Tibial artery (tissue), 4 donors: ENCODE measurements at regions not wholly inside any gene's neighbourhood (a gene's known extent, or its start where the extent isn't known, plus 50 kb on each side); places are given as distances from the start of the nearest gene placed in this dataset.

ENCODE experiments used
- DNase-seq, 2 donors: peaks; one replicate each; pipeline ENCODE4 v3.0.0-alpha.2; 2019
- H3K27ac ChIP-seq, 2 donors: fragments of 200-600 bp; sonication (generic) in 1 of 2; 1 replicate in 1 of 2; 2 replicates in 1 of 2; pipeline ENCODE4 v1.5.1; 2018 to 2019; ENCODE audit warnings: mild to moderate bottlenecking in 1 of 2
- H3K27me3 ChIP-seq, 2 donors: fragments of 200-600 bp; sonication (generic) in 1 of 2; one replicate each; pipeline versions ENCODE4 v1.5.1 to v1.6.0; 2016 to 2019
- H3K36me3 ChIP-seq, 3 donors: fragments of 200-600 bp; sonication (generic) in 2 of 3; one replicate each; pipeline ENCODE4 v1.5.1; 2016 to 2019; ENCODE audit warnings: mild to moderate bottlenecking in 2 of 3
- H3K4me1 ChIP-seq, 4 donors: fragments of 200-600 bp; sonication (generic) in 2 of 4; 1 replicate in 3 of 4; 2 replicates in 1 of 4; pipeline ENCODE4 v1.5.1; 2016 to 2019
- H3K4me3 ChIP-seq, 2 donors: fragments of 200-600 bp; sonication (generic) in 1 of 2; 1 replicate in 1 of 2; 2 replicates in 1 of 2; pipeline ENCODE4 v1.5.1; 2018 to 2019; ENCODE audit warnings: mild to moderate bottlenecking in 2 of 2
- H3K9me3 ChIP-seq, 3 donors: fragments of 200-600 bp; sonication (generic) in 1 of 3; one replicate each; pipeline ENCODE4 v1.5.1; 2016 to 2019
- CTCF ChIP-seq, 2 experiments: fragments of 200-600 bp in 1 of 2; fragments of 450-650 bp in 1 of 2; IDR thresholded peaks; one replicate each; pipeline ENCODE4 v1.5.1; 2017 to 2019; ENCODE audit warnings: antibody characterized with exemption in 2 of 2, mild to moderate bottlenecking in 1 of 2, moderate library complexity in 1 of 2
- intact Hi-C: fragments of 100-400 bp; cut with DNase I; formaldehyde crosslinking; loops from one replicate; pipeline ENCODE4 v1.15.0; 2023; ENCODE audit warnings: low total_unique reads

- intact Hi-C loops, result no loop called here
- Histone ChIP-seq H3K9me3 (no peaks in the 10 kb centered on the region), H3K4me3 (no peak overlapping the region), H3K27me3 (no peaks in the 10 kb centered on the region), H3K36me3 (no peaks in the 10 kb centered on the region), H3K4me1 (no peaks in the 10 kb centered on the region), H3K27ac (no peak overlapping the region)
- TF ChIP-seq CTCF (IDR thresholded peaks at IDR 0.05), result no peak
- no peak for DNase-seq
These were observed 911.7 kb upstream of the CITED2 start for GRCh38 chr6:140285998-140286690.

- Histone ChIP-seq H3K9me3 (no peaks in the 10 kb centered on the region), H3K36me3 (no peaks in the 10 kb centered on the region), H3K27me3 (no peaks in the 10 kb centered on the region), H3K27ac (no peak overlapping the region), H3K4me3 (no peak overlapping the region), H3K4me1 (no peaks in the 10 kb centered on the region)
- intact Hi-C loops, result no loop called here
- DNase-seq, result no peak
- no peak for TF ChIP-seq CTCF (IDR thresholded peaks at IDR 0.05)
These were observed 911.0 kb upstream of the CITED2 start for GRCh38 chr6:140285471-140285870.

- no peaks in the 10 kb centered on the region for H3K36me3 ChIP-seq
- no peak for DNase-seq
- no peak overlapping the region for H3K27ac ChIP-seq
- no peaks in the 10 kb centered on the region for H3K4me1 ChIP-seq
- no peak for TF ChIP-seq CTCF (IDR thresholded peaks at IDR 0.05)
- H3K27me3 ChIP-seq, result no peaks in the 10 kb centered on the region
- H3K9me3 ChIP-seq, result no peaks in the 10 kb centered on the region
- intact Hi-C loops, result no loop called here
- no peak overlapping the region for H3K4me3 ChIP-seq
These were observed 910.4 kb upstream of the CITED2 start for GRCh38 chr6:140284871-140285270.

GRCh38 chr6:140283197-140283596, 908.7 kb upstream of the CITED2 start:
- no peaks in the 10 kb centered on the region for H3K4me1 ChIP-seq
- TF ChIP-seq CTCF (IDR thresholded peaks at IDR 0.05), result no peak
- H3K36me3 ChIP-seq, result no peaks in the 10 kb centered on the region

GRCh38 chr6:140281767-140282166, 907.3 kb upstream of the CITED2 start:
- TF ChIP-seq CTCF (IDR thresholded peaks at IDR 0.05), result no peak
- Histone ChIP-seq H3K36me3 (no peaks in the 10 kb centered on the region), H3K4me1 (no peaks in the 10 kb centered on the region), H3K27me3 (no peaks in the 10 kb centered on the region), H3K9me3 (no peaks in the 10 kb centered on the region), H3K4me3 (no peak overlapping the region), H3K27ac (no peak overlapping the region)
- no peak for DNase-seq
- intact Hi-C loops, result no loop called here

More at GRCh38 chr6:140283197-140283596, 908.7 kb upstream of the CITED2 start:
- Histone ChIP-seq H3K27me3 (no peaks in the 10 kb centered on the region), H3K27ac (no peak overlapping the region), H3K4me3 (no peak overlapping the region), H3K9me3 (no peaks in the 10 kb centered on the region)
- DNase-seq, result no peak
- intact Hi-C loops, result no loop called here

GRCh38 chr6:140281236-140281635, 906.8 kb upstream of the CITED2 start:
- no peaks in the 10 kb centered on the region for H3K27me3 ChIP-seq
- no peak overlapping the region for H3K4me3 ChIP-seq
- no peak for DNase-seq
- no peak for TF ChIP-seq CTCF (IDR thresholded peaks at IDR 0.05)
- H3K4me1 ChIP-seq, result no peaks in the 10 kb centered on the region
- intact Hi-C loops, result no loop called here
- H3K9me3 ChIP-seq, result no peaks in the 10 kb centered on the region
- H3K36me3 ChIP-seq, result no peaks in the 10 kb centered on the region
- no peak overlapping the region for H3K27ac ChIP-seq
